Pancreas (tissue), 10 donors: ENCODE measurements at regions not wholly inside any gene's neighbourhood (a gene's known extent, or its start where the extent isn't known, plus 50 kb on each side); places are given as distances from the start of the nearest gene placed in this dataset.
"Not testable (repeated sequence)": the region's sequence is repeated elsewhere in the genome, so short reads cannot be mapped to it uniquely, and the experiment has no call there.

Experiments
- ATAC-seq, 4 donors: fragments of 200-7000 bp; cut with Tn5 transposase; one replicate each; pipeline versions ENCODE4 v1.8.0 to v1.9.1; 2020; ENCODE audit warnings: mild to moderate bottlenecking in 4 of 4, moderate library complexity in 4 of 4
- DNase-seq, 6 donors: peaks; one replicate each; pipeline ENCODE4 v3.0.0-alpha.2; 2020
- FAIRE-seq: peaks from 2 replicates; lab custom pipeline; 2012; peaks lifted over from hg19 to GRCh38; lab: Jason Lieb, UNC
- H3K27ac ChIP-seq, 4 donors: fragments of 200-600 bp; sonication (generic); 1 replicate in 3 of 4; 2 replicates in 1 of 4; pipeline versions ENCODE4 v1.5.0 to v1.8.0; 2020
- H3K27me3 ChIP-seq, 4 donors: fragments of 200-600 bp; one replicate each; pipeline ENCODE4 v1.8.0; 2021
- H3K36me3 ChIP-seq, 3 donors: fragments of 200-600 bp; sonication (generic) in 1 of 3; one replicate each; pipeline versions ENCODE4 v1.5.0 to v1.8.0; 2020 to 2021
- H3K4me1 ChIP-seq, 3 donors: fragments of 200-600 bp; one replicate each; pipeline ENCODE4 v1.8.0; 2021
- H3K4me3 ChIP-seq, 4 donors: fragments of 200-600 bp; sonication (generic) in 2 of 4; one replicate each; pipeline versions ENCODE4 v1.5.0 to v1.8.0; 2020 to 2021
- H3K9me3 ChIP-seq, 4 donors: fragments of 200-600 bp; one replicate each; pipeline ENCODE4 v1.8.0; 2021
- CTCF ChIP-seq, 4 donors: fragments of 200-600 bp; sonication (generic) in 3 of 4; IDR thresholded peaks; one replicate each; pipeline versions ENCODE4 v1.5.0 to v1.8.0; 2021; ENCODE audit warnings: antibody characterized with exemption in 4 of 4
- WGBS, 2 donors: extraction: QIAGEN DNeasy Blood & Tissue Kit; methylation state at CpG; one replicate each; pipeline ENCODE4 v1.1.7; 2013; 5-methylcytosine and 5-hydroxymethylcytosine counted together
- intact Hi-C, 3 donors: fragments of 100-400 bp; cut with DNase I; formaldehyde crosslinking; loops; one replicate each; pipeline versions ENCODE4 v1.11.1 to v1.14.2; 2022
- donor health status: healthy with polysubstance abuse.
- donor health status: DM: no; HTN: no; CAD: no; lungs with moderate emphysema.
- donor health status: DM: no; HTN: no; CAD: no.
- donor health status: control.
- donor health status: control.
- donor health status: Bipolar disorder and iron deficiency.
- donor health status: DM: yes; HTN: yes; CAD: no.
- donor health status: DM: no; HTN: no; CAD: no.
- donor health status: DM: no; HTN: no; CAD: no.
- donor health status: DM: yes; HTN: yes; CAD: no.

- Histone ChIP-seq H3K4me3 (no peak overlapping the region), H3K36me3 (no peaks in the 10 kb centered on the region), H3K27me3 (no peaks in the 10 kb centered on the region), H3K9me3 (no peaks in the 10 kb centered on the region), H3K4me1 (no peaks in the 10 kb centered on the region), H3K27ac (no peak overlapping the region)
- no peak for TF ChIP-seq CTCF (IDR thresholded peaks at IDR 0.05)
- ATAC-seq: no peak
- intact Hi-C loops: no loop called here
- no peak for FAIRE-seq
- no peak for DNase-seq
- WGBS, 2 donors: 77 to 84% methylated on average over 5 of the region's 5 CpGs
Measured at GRCh38 chr5:82971901-82972300, 105.3 kb downstream of the TMEM167A start.

DNA sequence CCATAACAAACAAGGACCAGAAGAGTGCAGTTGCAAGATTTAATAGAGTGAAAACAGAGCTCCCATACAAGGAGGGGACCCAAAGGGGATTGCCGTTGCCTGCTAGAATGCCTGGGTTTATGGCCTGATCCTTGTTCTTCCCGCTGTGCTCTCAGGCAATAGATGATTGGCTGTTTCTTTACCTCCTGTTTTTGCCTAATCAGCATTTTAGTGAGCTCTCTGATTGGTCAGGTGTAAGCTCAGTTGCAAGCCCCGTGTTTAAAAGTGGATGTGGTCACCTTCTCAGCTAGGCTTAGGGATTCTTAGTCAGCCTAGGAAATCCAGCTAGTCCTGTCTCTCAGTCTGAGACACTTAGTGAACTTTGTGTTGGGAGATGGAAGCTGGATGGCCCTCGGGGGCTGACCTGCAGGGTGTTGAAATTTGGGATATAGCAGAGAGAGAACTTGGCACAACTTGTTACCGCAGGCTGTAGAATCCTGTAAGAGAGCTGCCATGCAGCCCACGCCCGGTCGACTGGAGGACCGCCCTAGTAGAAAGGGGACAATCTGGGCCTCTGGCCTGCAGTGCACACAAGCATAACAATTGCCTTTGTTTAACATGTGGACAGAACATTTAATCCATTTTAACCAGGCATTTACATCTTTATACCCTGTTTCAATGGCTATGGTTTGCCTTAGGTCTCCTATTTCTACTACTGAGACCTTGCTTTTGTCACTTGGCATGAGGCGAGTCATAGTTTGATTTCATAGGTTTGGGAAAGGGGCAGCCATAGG lies 106.0 kb downstream of the TMEM167A start:
- intact Hi-C loops, ATAC-seq, H3K27ac ChIP-seq, DNase-seq, FAIRE-seq, H3K9me3 ChIP-seq, H3K27me3 ChIP-seq, H3K36me3 ChIP-seq, H3K4me3 ChIP-seq, H3K4me1 ChIP-seq: not testable (repeated sequence)
- WGBS, 2 donors: 89 to 91% methylated on average over 10 of the region's 10 CpGs

DNA sequence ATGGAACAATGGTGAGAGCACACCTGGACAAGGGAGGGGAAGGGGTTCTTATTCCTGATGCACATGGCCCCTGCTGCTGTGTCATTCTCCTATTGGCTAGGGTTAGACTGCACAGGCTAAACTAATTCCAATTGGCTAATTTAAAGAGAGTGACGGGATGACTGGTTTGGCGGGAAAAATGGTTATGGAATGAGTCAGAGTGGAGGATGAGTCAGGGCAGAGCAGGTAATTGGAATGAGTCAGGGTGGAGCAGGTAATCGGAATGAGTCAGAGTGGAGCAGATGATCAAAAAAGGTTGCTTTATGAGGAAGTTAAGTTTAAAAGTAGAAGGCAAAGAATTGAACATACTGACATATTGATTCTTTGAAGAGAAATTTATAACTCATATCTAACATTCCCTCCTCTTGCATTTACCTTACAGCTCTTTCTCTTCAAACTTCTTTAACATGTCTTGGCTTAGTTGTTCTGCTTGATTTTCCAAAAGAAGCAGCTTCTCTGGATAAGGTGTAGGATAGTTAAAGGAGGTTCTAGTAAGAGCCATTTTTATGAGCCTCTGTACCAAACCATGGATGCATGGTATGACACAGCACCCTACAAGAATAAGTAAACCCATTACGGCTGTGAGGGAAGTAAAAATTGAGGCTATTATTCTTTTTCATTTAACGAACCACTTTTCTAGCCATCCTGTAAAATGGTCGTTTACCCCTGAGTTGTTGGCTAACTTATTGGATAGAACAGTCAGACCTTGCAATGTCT lies 107.8 kb downstream of the TMEM167A start:
- DNase-seq, H3K36me3 ChIP-seq, H3K9me3 ChIP-seq, H3K27me3 ChIP-seq, FAIRE-seq, H3K4me1 ChIP-seq, ATAC-seq, H3K4me3 ChIP-seq, H3K27ac ChIP-seq, intact Hi-C loops: not testable (repeated sequence)
- WGBS, 2 donors: 80 to 87% methylated on average over 6 of the region's 6 CpGs

DNA sequence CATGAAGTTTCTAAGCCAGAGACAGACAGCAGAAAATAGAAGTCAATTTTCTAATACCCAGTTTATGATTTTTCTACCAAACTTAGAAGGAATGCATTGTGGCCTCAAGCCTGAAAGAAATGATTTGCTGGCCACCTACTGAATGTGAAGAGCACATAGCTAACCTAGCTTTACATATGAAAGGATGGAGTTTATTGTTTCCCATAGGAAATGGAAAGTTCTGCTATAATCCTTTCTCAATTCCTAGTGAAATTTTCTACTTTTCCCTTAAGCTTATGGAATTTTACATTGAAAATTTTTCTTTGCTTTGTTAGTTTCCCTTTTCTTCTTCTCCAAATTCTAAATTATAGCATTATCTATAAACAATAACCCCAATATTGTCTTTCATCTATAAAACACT lies 110.1 kb downstream of the TMEM167A start:
- ATAC-seq: no peak
- no peak for DNase-seq
- H3K9me3 ChIP-seq: no peaks in the 10 kb centered on the region
- no peaks in the 10 kb centered on the region for H3K27me3 ChIP-seq
- no peak overlapping the region for H3K4me3 ChIP-seq
- H3K27ac ChIP-seq: no peak overlapping the region
- intact Hi-C loops: no loop called here
- H3K4me1 ChIP-seq: no peaks in the 10 kb centered on the region
- FAIRE-seq: no peak
- TF ChIP-seq CTCF (IDR thresholded peaks at IDR 0.05): no peak
- H3K36me3 ChIP-seq: no peaks in the 10 kb centered on the region

GRCh38 chr5:82959466-82959865 lies 117.7 kb downstream of the TMEM167A start:
- FAIRE-seq: no peak
- TF ChIP-seq CTCF (IDR thresholded peaks at IDR 0.05): no peak
- WGBS, 2 donors: 95 to 97% methylated on average over 1 of the region's 1 CpG
- Histone ChIP-seq H3K27me3 (no peaks in the 10 kb centered on the region), H3K4me3 (no peak overlapping the region), H3K27ac (no peak overlapping the region), H3K9me3 (no peaks in the 10 kb centered on the region), H3K4me1 (no peaks in the 10 kb centered on the region), H3K36me3 (no peaks in the 10 kb centered on the region)
- no peak for DNase-seq
- intact Hi-C loops: no loop called here
- no peak for ATAC-seq

- H3K4me3 ChIP-seq: no peak overlapping the region
- H3K36me3 ChIP-seq: no peaks in the 10 kb centered on the region
- DNase-seq (no peak), ATAC-seq (no peak), FAIRE-seq (no peak)
- intact Hi-C loops: no loop called here
- no peaks in the 10 kb centered on the region for H3K9me3 ChIP-seq
- H3K4me1 ChIP-seq: no peaks in the 10 kb centered on the region
- no peaks in the 10 kb centered on the region for H3K27me3 ChIP-seq
- no peak overlapping the region for H3K27ac ChIP-seq
- no peak for TF ChIP-seq CTCF (IDR thresholded peaks at IDR 0.05)
Measured at GRCh38 chr5:82956600-82956999, 120.6 kb downstream of the TMEM167A start.
